KOPT-K1 (cell line): ENCODE measurements at regions not wholly inside any gene's neighbourhood (a gene's known extent, or its start where the extent isn't known, plus 50 kb on each side); places are given as distances from the start of the nearest gene placed in this dataset.
"Not testable (repeated sequence)": the region's sequence is repeated elsewhere in the genome, so short reads cannot be mapped to it uniquely, and the experiment has no call there.

Experiments
- H3K27ac ChIP-seq: fragments of 200-600 bp; sonication (generic); 2 replicates; pipeline ENCODE4 v1.5.1; 2016; ENCODE audit warnings: antibody characterized with exemption, mild to moderate bottlenecking, low read depth, low read length; ENCODE audit not compliant: poor library complexity, severe bottlenecking
- H3K36me3 ChIP-seq: fragments of 200-600 bp; sonication (generic); 2 replicates; pipeline ENCODE4 v1.5.1; 2017; ENCODE audit warnings: antibody characterized with exemption, mild to moderate bottlenecking, low read length, moderate library complexity; ENCODE audit not compliant: insufficient read depth
- H3K9me3 ChIP-seq: fragments of 200-600 bp; sonication (generic); 2 replicates; pipeline ENCODE4 v1.5.1; 2017; ENCODE audit warnings: antibody characterized with exemption, low read length, mild to moderate bottlenecking; ENCODE audit not compliant: insufficient read depth, poor library complexity, severe bottlenecking

- Histone ChIP-seq H3K27ac (no peak overlapping the region), H3K36me3 (no peaks in the 10 kb centered on the region), H3K9me3 (no peaks in the 10 kb centered on the region)
Observed at GRCh38 chr1:55309786-55310504, 94.8 kb upstream of the USP24 start.

DNA sequence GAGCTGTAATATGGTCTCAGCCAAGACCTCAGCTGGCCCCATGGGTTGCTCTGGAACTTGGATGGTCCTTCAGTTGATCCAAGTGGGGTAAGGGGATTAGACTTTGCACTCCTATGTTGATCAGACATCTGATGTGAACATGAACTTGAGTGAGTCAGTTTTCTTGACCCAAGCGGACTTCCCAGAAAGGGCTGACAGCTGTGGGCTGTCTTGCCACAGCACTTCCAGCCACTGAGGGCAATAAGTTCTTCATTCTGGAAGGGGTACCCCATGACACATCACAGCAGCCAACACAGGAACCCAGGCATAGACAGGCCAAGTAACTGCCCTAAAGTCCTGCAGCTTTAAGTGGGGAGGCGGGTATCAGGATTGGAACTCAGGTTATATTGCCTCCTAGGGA is 93.9 kb upstream of the USP24 start:
- H3K36me3 ChIP-seq, result no peaks in the 10 kb centered on the region
- H3K9me3 ChIP-seq, result no peaks in the 10 kb centered on the region
- no peak overlapping the region for H3K27ac ChIP-seq

DNA sequence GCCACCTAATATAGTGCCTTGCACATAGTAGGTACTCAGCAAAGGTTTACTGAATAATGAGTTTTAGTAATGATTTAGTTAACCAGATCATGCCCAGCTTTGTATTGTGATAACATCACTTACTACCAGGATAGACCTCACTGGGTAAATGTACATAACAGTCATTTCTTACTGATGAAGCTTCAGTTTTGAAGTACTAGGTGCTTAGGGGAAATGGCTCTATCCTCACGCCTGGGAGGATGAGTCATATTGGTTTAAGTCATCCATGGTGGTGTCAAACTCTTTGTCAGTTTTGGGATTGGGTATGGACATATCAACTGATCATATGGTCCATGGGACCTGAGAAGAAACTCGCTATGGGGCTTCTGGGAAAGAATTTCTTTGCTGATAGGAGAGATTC is 90.6 kb upstream of the USP24 start:
- H3K36me3 ChIP-seq, result no peaks in the 10 kb centered on the region
- no peak overlapping the region for H3K27ac ChIP-seq
- no peaks in the 10 kb centered on the region for H3K9me3 ChIP-seq

DNA sequence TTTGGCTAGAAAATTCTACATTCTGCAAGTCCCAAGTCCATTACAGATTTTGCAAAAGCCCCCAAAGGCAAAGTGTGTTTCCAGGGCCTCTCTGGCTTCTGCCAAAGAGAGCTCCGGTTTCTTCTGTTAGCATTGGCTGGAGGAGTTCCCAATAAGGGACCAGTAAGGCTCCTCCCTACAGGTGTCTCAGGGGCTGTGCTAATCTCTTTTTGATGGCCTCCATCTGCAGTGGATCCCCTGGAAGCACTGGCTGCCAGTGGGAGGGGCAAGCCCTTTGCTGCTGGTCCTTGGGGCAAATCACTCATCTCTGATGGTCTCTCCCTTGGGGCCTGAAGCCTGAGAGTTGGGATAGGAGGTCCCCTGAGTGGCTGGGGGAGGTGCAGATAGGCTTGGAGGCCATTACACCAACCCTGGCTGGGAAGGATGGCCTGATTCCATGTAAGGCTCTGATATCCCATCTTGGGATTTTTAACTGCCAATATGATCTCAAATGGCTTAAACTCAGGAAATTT is 89.1 kb upstream of the USP24 start:
- Histone ChIP-seq H3K9me3 (no peaks in the 10 kb centered on the region), H3K36me3 (no peaks in the 10 kb centered on the region), H3K27ac (no peak overlapping the region)

DNA sequence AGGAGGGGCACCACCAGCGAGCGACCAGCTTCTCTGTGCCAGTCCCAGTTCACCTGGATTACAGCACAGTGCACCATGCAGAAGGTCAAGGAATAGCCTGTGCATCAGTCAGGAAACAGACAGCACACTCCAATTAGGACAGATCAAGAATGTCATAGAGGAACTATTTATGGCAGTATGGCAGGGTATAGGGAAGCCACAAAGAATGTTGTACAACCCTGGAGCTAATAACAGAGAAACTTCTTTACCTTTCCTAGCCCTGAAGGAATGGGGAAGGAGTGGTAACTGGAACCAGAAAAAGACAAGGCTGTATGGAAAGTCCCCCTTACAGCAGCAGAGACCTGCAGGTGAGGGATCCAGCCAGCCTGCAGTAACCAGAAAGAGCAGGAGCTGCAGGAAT is 87.8 kb upstream of the USP24 start:
- Histone ChIP-seq H3K27ac (no peak overlapping the region), H3K36me3 (no peaks in the 10 kb centered on the region), H3K9me3 (no peaks in the 10 kb centered on the region)

DNA sequence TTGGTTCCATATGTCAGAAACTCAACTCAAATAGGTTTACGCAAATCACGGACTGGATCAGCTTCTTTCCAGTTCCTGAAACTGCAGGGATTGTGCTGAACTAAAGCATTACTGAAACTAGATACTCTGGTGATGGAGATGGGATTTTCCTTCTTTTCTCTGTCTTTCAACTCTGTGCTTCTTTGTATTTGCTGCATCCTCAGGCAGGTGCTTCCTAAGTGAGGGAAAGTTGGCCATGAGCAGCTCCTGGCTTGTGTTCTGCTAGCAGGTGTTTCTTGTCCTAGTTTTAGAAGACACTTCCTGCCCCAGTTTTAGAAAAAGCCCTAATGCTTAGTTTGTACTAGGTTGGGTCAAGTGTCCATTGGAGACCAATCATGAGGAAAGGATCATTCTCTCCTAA is 86.7 kb upstream of the USP24 start:
- no peaks in the 10 kb centered on the region for H3K36me3 ChIP-seq
- H3K9me3 ChIP-seq, result no peaks in the 10 kb centered on the region
- no peak overlapping the region for H3K27ac ChIP-seq

- Histone ChIP-seq H3K9me3 (no peaks in the 10 kb centered on the region), H3K27ac (no peak overlapping the region), H3K36me3 (no peaks in the 10 kb centered on the region)
Observed at GRCh38 chr1:55300975-55301374, 85.8 kb upstream of the USP24 start.

GRCh38 chr1:55298167-55298894 is 83.2 kb upstream of the USP24 start:
- Histone ChIP-seq H3K27ac (no peak overlapping the region), H3K9me3 (no peaks in the 10 kb centered on the region), H3K36me3 (no peaks in the 10 kb centered on the region)

DNA sequence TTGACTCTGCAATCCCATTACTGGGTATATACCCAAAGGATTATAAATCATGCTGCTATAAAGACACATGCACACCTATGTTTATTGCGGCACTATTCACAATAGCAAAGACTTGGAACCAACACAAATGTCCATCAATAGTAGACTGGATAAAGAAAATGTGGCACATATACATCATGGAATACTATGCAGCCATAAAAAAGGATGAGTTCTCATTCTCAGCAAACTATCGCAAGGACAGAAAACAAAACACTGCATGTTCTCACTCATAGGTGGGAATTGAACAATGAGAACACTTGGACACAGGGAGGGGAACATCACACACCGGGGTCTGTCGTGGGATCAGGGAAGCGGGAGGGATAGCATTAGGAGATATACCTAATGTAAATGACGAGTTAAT is 81.1 kb upstream of the USP24 start:
- H3K9me3 ChIP-seq, H3K36me3 ChIP-seq, H3K27ac ChIP-seq: not testable (repeated sequence)

DNA sequence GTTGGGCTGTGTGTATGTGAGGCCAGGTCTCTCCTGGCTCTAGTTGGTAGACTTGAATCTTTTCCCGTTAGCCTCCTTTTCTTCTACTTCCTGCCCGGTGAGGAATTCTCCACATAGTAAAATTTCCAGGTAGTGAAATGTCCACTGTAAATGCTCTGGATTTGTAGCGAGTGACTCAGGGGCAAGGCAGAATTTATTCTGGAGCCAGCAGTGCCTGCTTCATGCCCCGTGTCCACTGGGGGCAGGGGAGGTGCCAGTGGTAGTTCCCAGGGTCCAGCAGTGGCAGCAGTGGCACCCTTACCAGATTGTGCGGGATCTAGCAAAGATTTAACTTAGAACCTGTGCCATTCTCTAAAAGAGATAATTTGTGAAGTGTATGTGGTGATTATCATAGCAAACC is 74.5 kb upstream of the USP24 start:
- no peak overlapping the region for H3K27ac ChIP-seq
- no peaks in the 10 kb centered on the region for H3K9me3 ChIP-seq
- H3K36me3 ChIP-seq, result no peaks in the 10 kb centered on the region

- no peak overlapping the region for H3K27ac ChIP-seq
- H3K36me3 ChIP-seq, result no peaks in the 10 kb centered on the region
Observed at GRCh38 chr1:55289042-55289441, 73.9 kb upstream of the USP24 start.

DNA sequence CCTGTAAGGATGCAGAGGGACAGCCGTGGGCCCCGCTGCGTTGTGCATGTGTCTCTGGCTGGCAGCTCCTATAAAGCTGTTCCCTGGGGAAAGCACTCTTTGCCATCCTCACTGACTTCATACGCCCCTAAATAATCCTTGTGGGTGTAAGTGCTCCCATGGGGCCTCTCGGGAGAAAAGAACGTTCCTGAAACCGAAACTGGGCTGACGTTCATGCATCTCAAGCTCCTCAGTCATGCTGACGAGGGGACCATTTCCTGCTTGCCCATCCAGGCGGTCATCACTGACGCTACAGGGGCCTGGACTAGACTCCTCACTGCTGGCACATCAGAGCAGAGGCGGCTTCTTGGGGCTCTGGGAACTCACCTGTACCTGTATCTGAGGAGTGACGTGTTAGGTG is 73.1 kb upstream of the USP24 start:
- no peaks in the 10 kb centered on the region for H3K36me3 ChIP-seq
- H3K9me3 ChIP-seq, result no peaks in the 10 kb centered on the region
- no peak overlapping the region for H3K27ac ChIP-seq

More at GRCh38 chr1:55289042-55289441, 73.9 kb upstream of the USP24 start:
- no peaks in the 10 kb centered on the region for H3K9me3 ChIP-seq

DNA sequence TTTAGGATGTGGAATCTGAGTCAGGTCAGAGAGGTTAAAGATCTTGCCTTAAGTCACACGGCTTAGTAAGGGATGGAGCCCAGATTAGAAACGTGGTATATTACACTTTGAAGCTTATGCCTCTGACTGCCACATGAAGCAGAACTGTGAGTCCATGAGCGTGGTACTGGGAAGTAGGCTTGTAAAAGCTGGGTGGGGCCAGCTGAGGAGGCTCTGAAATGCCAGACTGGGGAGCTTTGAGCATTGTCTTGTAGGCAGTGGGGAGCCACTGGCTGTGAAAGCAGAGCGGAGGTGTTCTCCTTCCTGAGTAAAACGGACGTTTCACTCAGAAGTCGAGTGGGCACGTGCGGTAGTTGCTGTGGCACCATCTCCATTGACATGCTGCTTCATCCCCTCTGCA is 72.6 kb upstream of the USP24 start:
- H3K9me3 ChIP-seq, result no peaks in the 10 kb centered on the region
- H3K36me3 ChIP-seq, result no peaks in the 10 kb centered on the region
- no peak overlapping the region for H3K27ac ChIP-seq

DNA sequence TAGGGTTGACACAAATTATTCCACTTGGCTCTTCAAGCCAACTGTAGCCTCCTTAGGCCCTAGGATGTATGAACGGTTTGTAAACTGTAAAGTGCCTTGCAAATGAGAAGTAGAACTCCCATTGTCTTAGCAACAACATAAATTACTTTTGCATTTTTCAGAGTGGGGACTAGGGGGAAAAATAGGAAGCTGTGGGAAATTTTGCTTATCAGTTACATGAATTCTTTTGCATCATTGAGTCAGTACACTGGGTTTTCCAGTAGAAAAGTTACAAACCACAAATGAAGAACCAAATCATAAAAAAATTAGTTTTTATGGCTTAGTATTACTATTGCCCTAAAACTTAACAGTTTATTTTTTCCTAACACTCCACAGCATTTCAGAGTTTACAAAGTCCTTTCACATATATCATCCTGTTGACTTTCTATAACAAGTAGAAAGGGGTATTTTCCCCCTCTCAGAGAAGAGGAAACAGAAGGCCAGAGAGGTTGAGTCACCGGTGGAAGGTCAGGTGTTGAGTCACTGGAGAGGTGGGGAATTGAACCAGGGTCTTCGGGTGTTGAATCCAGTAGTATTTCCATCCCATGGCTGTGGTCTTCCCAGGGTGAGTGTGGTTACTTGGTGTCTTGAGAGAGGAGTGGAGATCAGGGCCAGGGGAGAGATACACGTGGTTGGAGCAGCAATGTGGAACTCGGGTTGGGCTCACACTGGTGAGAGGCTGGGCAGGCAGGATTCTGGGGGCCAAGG is 71.9 kb upstream of the USP24 start:
- no peaks in the 10 kb centered on the region for H3K36me3 ChIP-seq
- H3K27ac ChIP-seq, result no peak overlapping the region
- no peaks in the 10 kb centered on the region for H3K9me3 ChIP-seq

DNA sequence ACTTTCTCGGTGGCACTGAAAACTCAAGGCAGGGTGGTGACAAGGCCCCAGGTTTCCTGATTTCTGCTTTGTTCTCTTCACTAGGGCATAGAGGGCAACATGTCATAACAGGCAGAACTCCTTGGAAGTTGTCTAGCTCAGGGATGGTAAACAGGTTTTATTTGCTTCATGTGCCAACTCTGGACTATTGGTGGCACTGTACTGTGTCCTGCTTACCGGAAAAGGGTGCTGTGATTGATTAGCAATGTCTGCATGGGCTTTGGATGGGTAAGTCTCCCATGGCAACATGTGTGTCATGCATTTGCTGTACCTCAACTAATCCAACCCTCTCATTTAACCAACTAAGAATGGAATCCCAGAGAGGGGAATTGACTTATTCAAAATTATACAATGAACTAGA is 70.7 kb upstream of the USP24 start:
- H3K27ac ChIP-seq, result no peak overlapping the region
- H3K9me3 ChIP-seq, result no peaks in the 10 kb centered on the region
- no peaks in the 10 kb centered on the region for H3K36me3 ChIP-seq
